Fibroblast of pulmonary artery (primary cell): ENCODE measurements at regions not wholly inside any gene's neighbourhood (a gene's known extent, or its start where the extent isn't known, plus 50 kb on each side); places are given as distances from the start of the nearest gene placed in this dataset.

Experiments
- DNase-seq: peaks from one replicate; pipeline ENCODE4 v3.0.0-alpha.2; 2010; ENCODE audit warnings: low read depth
- H3K4me3 ChIP-seq: replicated peaks from 2 replicates; pipeline ENCODE4 v1.5.1; 2011; ENCODE audit warnings: low read depth, mild to moderate bottlenecking, control low read depth, low read length, moderate library complexity
- TF ChIP-seq, protein P1 (sequence below): IDR thresholded peaks from 2 replicates; pipeline ENCODE4 v1.5.1; 2011; ENCODE audit warnings: mild to moderate bottlenecking, control low read depth, low read length, inconsistent platforms; ENCODE audit errors: missing control alignments

GRCh38 chr2:59012234-59012633, 771.1 kb upstream of the FANCL start:
- TF ChIP-seq, protein P1, sequence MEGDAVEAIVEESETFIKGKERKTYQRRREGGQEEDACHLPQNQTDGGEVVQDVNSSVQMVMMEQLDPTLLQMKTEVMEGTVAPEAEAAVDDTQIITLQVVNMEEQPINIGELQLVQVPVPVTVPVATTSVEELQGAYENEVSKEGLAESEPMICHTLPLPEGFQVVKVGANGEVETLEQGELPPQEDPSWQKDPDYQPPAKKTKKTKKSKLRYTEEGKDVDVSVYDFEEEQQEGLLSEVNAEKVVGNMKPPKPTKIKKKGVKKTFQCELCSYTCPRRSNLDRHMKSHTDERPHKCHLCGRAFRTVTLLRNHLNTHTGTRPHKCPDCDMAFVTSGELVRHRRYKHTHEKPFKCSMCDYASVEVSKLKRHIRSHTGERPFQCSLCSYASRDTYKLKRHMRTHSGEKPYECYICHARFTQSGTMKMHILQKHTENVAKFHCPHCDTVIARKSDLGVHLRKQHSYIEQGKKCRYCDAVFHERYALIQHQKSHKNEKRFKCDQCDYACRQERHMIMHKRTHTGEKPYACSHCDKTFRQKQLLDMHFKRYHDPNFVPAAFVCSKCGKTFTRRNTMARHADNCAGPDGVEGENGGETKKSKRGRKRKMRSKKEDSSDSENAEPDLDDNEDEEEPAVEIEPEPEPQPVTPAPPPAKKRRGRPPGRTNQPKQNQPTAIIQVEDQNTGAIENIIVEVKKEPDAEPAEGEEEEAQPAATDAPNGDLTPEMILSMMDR = no peak
- DNase-seq = no peak
- no peak overlapping the region for H3K4me3 ChIP-seq

GRCh38 chr2:59008950-59009349, 767.8 kb upstream of the FANCL start:
- no peak for DNase-seq

GRCh38 chr2:59005836-59006615, 764.9 kb upstream of the FANCL start:
- DNase-seq = no peak
- TF ChIP-seq, protein P1 = no peak

More at GRCh38 chr2:59008950-59009349, 767.8 kb upstream of the FANCL start:
- TF ChIP-seq, protein P1 = no peak
- H3K4me3 ChIP-seq = no peak overlapping the region

DNA sequence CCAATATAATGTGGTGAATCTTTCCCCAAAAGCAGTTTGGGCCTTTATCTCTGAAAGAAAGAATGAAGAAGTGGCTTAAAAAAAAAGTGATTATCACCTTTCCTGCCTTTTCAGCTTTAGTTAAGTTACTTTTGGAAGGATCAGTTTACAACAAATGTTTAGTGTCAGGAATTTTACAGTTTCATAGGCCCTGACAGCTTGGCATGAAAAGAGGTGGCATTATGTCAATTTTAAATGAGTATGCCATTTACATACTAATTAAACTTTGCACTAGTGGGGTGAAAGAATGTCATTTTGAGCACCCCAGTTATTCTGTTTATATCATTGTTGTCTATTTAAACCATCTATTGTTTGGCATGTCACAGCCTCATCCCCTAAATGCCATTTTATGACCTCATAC, 763.5 kb upstream of the FANCL start:
- no peak for DNase-seq
- TF ChIP-seq, protein P1 = no peak
- H3K4me3 ChIP-seq = no peak overlapping the region

More at GRCh38 chr2:59005836-59006615, 764.9 kb upstream of the FANCL start:
- no peak overlapping the region for H3K4me3 ChIP-seq

GRCh38 chr2:59000796-59001195, 759.7 kb upstream of the FANCL start:
- no peak for DNase-seq
- H3K4me3 ChIP-seq = no peak overlapping the region
- TF ChIP-seq, protein P1 = no peak

GRCh38 chr2:58992062-58992706, 751.1 kb upstream of the FANCL start:
- TF ChIP-seq, protein P1 = no peak
- H3K4me3 ChIP-seq = no peak overlapping the region
- peak; percentile 10 for DNase-seq
